LHCN-M2 (cell line): ENCODE measurements at regions not wholly inside any gene's neighbourhood (a gene's known extent, or its start where the extent isn't known, plus 50 kb on each side); places are given as distances from the start of the nearest gene placed in this dataset.

ENCODE experiments used
- DNase-seq: peaks from one replicate; pipeline ENCODE4 v3.0.0-alpha.2; 2012; ENCODE audit warnings: low read depth

GRCh38 chr3:64916192-64916798, 228.5 kb upstream of the ADAMTS9 start:
- no peak for DNase-seq

- peak; percentile 66 for DNase-seq
Observed at GRCh38 chr3:64915778-64916177, 228.0 kb upstream of the ADAMTS9 start.

GRCh38 chr3:64913515-64913914, 225.7 kb upstream of the ADAMTS9 start:
- DNase-seq, result no peak

- DNase-seq, result no peak
Observed at GRCh38 chr3:64911138-64911537, 223.3 kb upstream of the ADAMTS9 start.

GRCh38 chr3:64909757-64910467, 222.1 kb upstream of the ADAMTS9 start:
- no peak for DNase-seq

- DNase-seq, result no peak
Observed at GRCh38 chr3:64909011-64909410, 221.2 kb upstream of the ADAMTS9 start.

GRCh38 chr3:64908251-64908685, 220.5 kb upstream of the ADAMTS9 start:
- DNase-seq, result no peak

GRCh38 chr3:64905906-64906410, 218.2 kb upstream of the ADAMTS9 start:
- DNase-seq, result no peak

GRCh38 chr3:64903006-64903405, 215.2 kb upstream of the ADAMTS9 start:
- DNase-seq, result no peak

GRCh38 chr3:64901986-64902516, 214.3 kb upstream of the ADAMTS9 start:
- no peak for DNase-seq

GRCh38 chr3:64901522-64901885, 213.7 kb upstream of the ADAMTS9 start:
- no peak for DNase-seq

- no peak for DNase-seq
Observed at GRCh38 chr3:64900617-64901521, 213.1 kb upstream of the ADAMTS9 start.

- no peak for DNase-seq
Observed at GRCh38 chr3:64900156-64900555, 212.4 kb upstream of the ADAMTS9 start.

- no peak for DNase-seq
Observed at GRCh38 chr3:64898941-64899340, 211.1 kb upstream of the ADAMTS9 start.

GRCh38 chr3:64895991-64896895, 208.4 kb upstream of the ADAMTS9 start:
- DNase-seq, result peak; percentile 55

- no peak for DNase-seq
Observed at GRCh38 chr3:64895106-64895990, 207.5 kb upstream of the ADAMTS9 start.

- no peak for DNase-seq
Observed at GRCh38 chr3:64894006-64894405, 206.2 kb upstream of the ADAMTS9 start.

GRCh38 chr3:64892671-64893309, 205.0 kb upstream of the ADAMTS9 start:
- no peak for DNase-seq

GRCh38 chr3:64891021-64891420, 203.2 kb upstream of the ADAMTS9 start:
- DNase-seq, result no peak
